ENCODE measurements at regions not wholly inside any gene's neighbourhood (a gene's known extent, or its start where the extent isn't known, plus 50 kb on each side); places are given as distances from the start of the nearest gene placed in this dataset.

- POLR2A ChIA-PET (ENCODE audit: partially characterized antibody): no interaction called here
- no peak for FAIRE-seq
- Histone ChIP-seq H3K18ac (ENCODE audit: extremely low read depth, low read length) (no peak overlapping the region), H4K5ac (ENCODE audit: insufficient read length, low read depth, low read length) (no peak overlapping the region), H4K8ac (ENCODE audit: extremely low read depth, insufficient read depth, low read length) (no peak overlapping the region), H3K79me1 (ENCODE audit: low read depth, low read length) (no peaks in the 10 kb centered on the region), H3K23ac (ENCODE audit: insufficient read length) (no peak overlapping the region), H3K4me2 (ENCODE audit: insufficient read depth in 1 of 2, low read depth in 2 of 2, low read length in 2 of 2) (no peak overlapping the region), H2BK12ac (ENCODE audit: low read depth, low read length) (no peak overlapping the region), H3K27me3 (replicated peaks in 1 of 4; ENCODE audit: control insufficient read depth in 3 of 4, extremely low read depth in 1 of 4, insufficient read depth in 3 of 4, low read length in 3 of 4) (no peaks in the 10 kb centered on the region), H4K20me1 (replicated peaks in 1 of 2; ENCODE audit: control insufficient read depth in 1 of 2, insufficient read depth in 2 of 2, low read length in 2 of 2) (no peaks in the 10 kb centered on the region), H3K27ac (ENCODE audit: low read depth, low read length) (no peak overlapping the region), H4K91ac (replicated peaks; ENCODE audit: insufficient read length, low read length) (no peak overlapping the region), H3K36me3 (ENCODE audit: control insufficient read depth in 2 of 4, insufficient read depth in 4 of 4, low read length in 3 of 4) (no peaks in the 10 kb centered on the region), H3K9ac (replicated peaks in 1 of 4; ENCODE audit: extremely low read depth in 1 of 4, low read depth in 3 of 4, low read length in 3 of 4) (no peak overlapping the region), H3K56ac (replicated peaks; ENCODE audit: insufficient read length, low read depth, low read length) (no peak overlapping the region), H3K23me2 (ENCODE audit: low read depth, low read length) (no peaks in the 10 kb centered on the region), H2BK5ac (ENCODE audit: low read depth, low read length) (no peak overlapping the region), H2AFZ (ENCODE audit: low read length) (no peak overlapping the region), H2BK120ac (replicated peaks; ENCODE audit: low read depth, low read length) (no peak overlapping the region), H2BK20ac (ENCODE audit: low read length) (no peak overlapping the region), H3K4me1 (replicated peaks in 1 of 4; ENCODE audit: control insufficient read depth in 3 of 4, insufficient read depth in 4 of 4, low read length in 3 of 4) (0 out of 7 replicates have a peak, but pooled peaks cover 0 to 2% (median 0%) of the 10 kb centered on the region in 4 experiments), H3K79me2 (ENCODE audit: control insufficient read depth in 1 of 2, insufficient read depth in 2 of 2, low read length in 2 of 2) (no peaks in the 10 kb centered on the region), H3K14ac (ENCODE audit: insufficient read length) (no peak overlapping the region), H3K4ac (replicated peaks; ENCODE audit: insufficient read length, low read depth, low read length) (no peak overlapping the region), H2AK5ac (ENCODE audit: low read depth, low read length) (no peak overlapping the region), H3K4me3 (ENCODE audit: extremely low read depth in 1 of 4, insufficient read depth in 2 of 4, low read depth in 3 of 4, low read length in 4 of 4) (no peak overlapping the region), H2BK15ac (ENCODE audit: low read length) (no peak overlapping the region), H3K9me3 (ENCODE audit: insufficient read depth in 2 of 2, low read depth in 1 of 2, low read length in 1 of 2) (no peaks in the 10 kb centered on the region)
- 85% methylated on average over 9 of the region's 9 CpGs; no CpG with 5 or more reads in 1 of the 2 experiments for WGBS, 2 experiments (ENCODE audit: extremely low coverage in 1 of 2, insufficient coverage in 1 of 2, insufficient read length in 1 of 2, insufficient replicate concordance in 2 of 2, low coverage in 1 of 2, low lambda C conversion rate in 2 of 2, missing lambda C conversion rate in 1 of 2)
- DNase-seq (ENCODE audit: low read depth in 1 of 2, low spot score in 2 of 2): no peak
- CTCF ChIA-PET (ENCODE audit: partially characterized antibody): interaction anchor here (0.7 to 1.0 kb wide), 3 partner anchors 11 to 130 kb away, joined by 3 to 5 read pairs (median 3); no protein-coding TSS in a partner anchor
- TF ChIP-seq RNF2 (IDR thresholded peaks at IDR 0.05; ENCODE audit: borderline replicate concordance, low read depth, low read length, missing control alignments, poor library complexity, severe bottlenecking) (no peak), YY1 (IDR thresholded peaks at IDR 0.05; ENCODE audit: low read depth, low read length) (no peak), CREB1 (IDR thresholded peaks at IDR 0.05) (no peak), NANOG (IDR thresholded peaks at IDR 0.05; ENCODE audit: insufficient read depth, low read depth, low read length, poor library complexity, severe bottlenecking) (no peak), KDM4A (IDR thresholded peaks at IDR 0.05; ENCODE audit: low read depth, low read length, severe bottlenecking) (no peak), USF2 (IDR thresholded peaks at IDR 0.05; ENCODE audit: low read length) (no peak), BCL11A (IDR thresholded peaks at IDR 0.05; ENCODE audit: low read depth in 2 of 2, low read length in 2 of 2) (no peak), RXRA (IDR thresholded peaks at IDR 0.05; ENCODE audit: insufficient read depth, low read depth, low read length) (no peak), CEBPB (IDR thresholded peaks at IDR 0.05; ENCODE audit: low read depth, low read length) (no peak), POLR2A (IDR thresholded peaks at IDR 0.05; ENCODE audit: control extremely low read depth in 1 of 2, low read depth in 2 of 2, low read length in 2 of 2) (no peak)
Measured at GRCh38 chr9:107211284-107211923, 71.7 kb upstream of the RAD23B start.
